ENCODE measurements at regions not wholly inside any gene's neighbourhood (a gene's known extent, or its start where the extent isn't known, plus 50 kb on each side); places are given as distances from the start of the nearest gene placed in this dataset.

DNA sequence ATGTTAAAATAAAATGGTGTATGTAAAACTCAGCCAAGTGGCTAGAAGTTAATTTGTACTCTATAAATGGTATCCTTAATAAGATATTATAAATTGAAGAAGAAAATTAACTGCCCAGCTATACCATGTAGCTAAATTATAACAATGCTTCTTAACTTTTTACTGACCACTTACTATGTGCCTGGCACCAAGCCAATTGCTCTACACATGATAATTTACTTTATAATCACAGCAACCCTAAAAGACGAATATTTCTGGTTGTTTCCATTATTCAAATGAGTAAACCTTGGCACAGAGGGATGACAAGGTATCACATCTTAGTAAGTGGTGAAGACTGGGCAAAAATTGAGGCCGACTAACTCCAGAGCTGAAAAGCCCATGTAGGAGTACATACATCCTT, 1506.6 kb downstream of the PCDH7 start:
- TF ChIP-seq, protein P1, sequence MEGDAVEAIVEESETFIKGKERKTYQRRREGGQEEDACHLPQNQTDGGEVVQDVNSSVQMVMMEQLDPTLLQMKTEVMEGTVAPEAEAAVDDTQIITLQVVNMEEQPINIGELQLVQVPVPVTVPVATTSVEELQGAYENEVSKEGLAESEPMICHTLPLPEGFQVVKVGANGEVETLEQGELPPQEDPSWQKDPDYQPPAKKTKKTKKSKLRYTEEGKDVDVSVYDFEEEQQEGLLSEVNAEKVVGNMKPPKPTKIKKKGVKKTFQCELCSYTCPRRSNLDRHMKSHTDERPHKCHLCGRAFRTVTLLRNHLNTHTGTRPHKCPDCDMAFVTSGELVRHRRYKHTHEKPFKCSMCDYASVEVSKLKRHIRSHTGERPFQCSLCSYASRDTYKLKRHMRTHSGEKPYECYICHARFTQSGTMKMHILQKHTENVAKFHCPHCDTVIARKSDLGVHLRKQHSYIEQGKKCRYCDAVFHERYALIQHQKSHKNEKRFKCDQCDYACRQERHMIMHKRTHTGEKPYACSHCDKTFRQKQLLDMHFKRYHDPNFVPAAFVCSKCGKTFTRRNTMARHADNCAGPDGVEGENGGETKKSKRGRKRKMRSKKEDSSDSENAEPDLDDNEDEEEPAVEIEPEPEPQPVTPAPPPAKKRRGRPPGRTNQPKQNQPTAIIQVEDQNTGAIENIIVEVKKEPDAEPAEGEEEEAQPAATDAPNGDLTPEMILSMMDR (IDR thresholded peaks at IDR 0.05; ENCODE audit: low read length): no peak
- TF ChIP-seq EZH2 (IDR thresholded peaks at IDR 0.05; ENCODE audit: borderline replicate concordance, low read length): no peak

Data from OCI-LY1 (cell line).